Stimulated activated CD4-positive, alpha-beta T cell treated with anti-CD3 and anti-CD28 coated beads, Interleukin-1b, Interleukin-23, amount 100 ng/mL, for 48 hours (primary cell): ENCODE measurements at regions not wholly inside any gene's neighbourhood (a gene's known extent, or its start where the extent isn't known, plus 50 kb on each side); places are given as distances from the start of the nearest gene placed in this dataset.
"Not testable (repeated sequence)": the region's sequence is repeated elsewhere in the genome, so short reads cannot be mapped to it uniquely, and the experiment has no call there.

Experiments used
- DNase-seq: peaks from one replicate; pipeline ENCODE4 v3.0.0-alpha.2; 2020

DNA sequence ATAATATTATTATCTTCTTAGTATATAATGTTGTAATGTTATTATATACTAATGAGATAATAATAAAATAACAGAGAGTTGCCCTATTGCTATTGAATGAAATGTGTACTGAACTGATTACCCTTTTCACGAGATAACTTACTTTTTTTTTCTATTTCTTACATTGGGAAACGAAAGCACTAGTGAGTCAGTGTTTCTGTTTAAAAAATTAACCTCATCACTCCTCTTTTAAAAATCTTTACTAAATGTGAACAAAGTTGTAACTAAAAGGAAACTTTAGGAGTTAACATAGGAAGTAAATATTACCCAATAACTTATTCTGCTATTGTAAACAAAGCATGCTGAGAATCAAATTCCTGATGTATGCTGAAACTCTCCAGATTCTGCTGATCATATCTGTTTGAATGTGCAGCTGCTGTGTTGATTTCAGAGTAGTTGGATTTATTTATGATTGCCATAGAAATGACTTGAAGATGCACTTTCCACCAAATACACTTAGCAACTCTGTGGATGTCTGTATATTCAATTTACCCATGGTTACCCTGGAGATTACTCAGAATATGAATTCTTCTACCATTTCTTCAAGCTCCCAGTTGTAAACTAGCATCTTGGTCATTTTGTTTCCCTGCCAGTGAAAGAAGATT is 523.4 kb downstream of the TENT5A start:
- no peak for DNase-seq

DNA sequence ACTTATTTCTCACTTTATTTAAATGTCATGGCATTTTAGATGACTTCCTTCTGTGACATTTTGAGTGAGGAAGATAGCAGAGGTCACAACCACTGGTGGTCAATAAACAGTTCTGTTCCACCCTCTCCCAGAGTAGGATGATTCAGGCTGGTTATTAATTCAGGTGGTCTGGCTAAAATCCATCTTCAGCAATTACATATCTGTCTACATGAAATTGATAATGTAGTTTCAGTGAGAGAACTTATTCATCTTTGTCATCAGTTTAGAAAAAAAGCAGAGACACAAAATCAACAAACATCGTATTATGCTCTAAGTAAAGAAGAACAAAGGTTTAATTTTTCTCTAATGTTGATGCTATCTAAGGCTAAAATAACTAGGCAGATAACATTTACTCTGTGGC is 525.5 kb downstream of the TENT5A start:
- no peak for DNase-seq

DNA sequence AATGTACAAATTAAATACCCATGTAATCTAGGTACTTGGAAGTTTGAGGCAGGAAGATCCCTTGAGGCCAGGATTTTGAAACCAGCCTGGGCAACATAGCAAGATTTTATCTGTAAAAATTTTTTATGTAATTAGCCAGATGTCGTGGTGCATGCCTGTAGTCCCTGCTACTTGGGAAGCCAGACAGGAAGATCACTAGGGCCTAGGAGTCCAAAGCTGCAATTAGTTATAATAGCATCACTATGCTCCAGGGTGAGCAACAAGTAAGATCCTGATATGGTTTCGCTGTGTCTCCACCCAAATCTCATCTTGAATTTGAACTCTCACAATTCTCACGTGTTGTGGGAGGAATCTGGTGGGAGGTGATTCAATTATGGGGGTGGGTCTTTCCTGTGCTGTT is 535.8 kb downstream of the TENT5A start:
- DNase-seq: no peak

DNA sequence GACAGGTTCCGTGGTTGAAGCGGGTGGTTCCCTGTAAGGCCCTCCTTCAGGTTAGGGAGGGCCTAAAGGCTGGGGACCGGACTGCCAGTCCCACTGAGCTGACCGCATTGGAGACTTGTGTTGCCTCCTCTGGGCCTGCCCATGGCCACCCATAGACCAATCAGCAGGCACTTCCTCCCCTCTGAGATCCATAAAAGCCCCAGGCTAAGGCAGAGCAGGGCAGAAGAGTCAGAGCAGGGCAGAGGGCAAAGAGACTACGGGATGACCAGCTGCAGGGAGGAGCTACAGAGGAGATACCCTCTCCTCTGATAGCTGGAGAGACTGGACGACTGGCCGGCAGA is 537.4 kb downstream of the TENT5A start:
- DNase-seq: no peak

DNA sequence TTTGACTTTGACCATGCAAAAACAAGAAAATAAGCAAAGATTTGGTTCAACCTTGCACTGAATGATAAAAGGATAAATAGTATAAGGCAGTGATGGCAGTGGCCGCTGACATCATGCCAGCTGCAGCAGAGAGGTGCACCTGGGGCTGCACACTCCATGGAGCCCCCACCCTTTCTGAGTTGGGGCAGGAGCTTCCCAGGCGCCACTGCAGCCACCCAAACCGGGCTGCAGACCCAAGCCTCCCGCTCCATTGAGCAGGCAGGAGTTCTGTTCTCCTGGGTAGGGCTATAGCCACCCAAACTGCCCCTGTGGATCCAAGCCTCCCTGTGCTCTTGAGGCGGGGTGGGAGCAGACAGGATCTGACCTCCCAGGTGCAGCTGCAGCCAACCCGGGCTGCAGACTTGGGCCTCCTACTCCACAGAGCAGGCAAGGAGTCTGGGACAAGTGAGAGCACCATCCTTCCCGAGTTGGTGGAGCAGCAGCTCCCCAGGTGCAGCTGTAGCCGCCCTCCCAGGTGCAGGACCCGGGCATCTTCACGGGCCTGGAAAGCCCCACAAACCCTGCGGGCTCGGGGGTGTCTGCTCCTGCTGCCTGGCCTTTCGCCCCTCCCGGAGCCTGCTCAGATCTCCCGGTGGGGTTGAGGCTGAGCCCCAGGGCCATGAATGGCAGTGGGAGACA is 537.9 kb downstream of the TENT5A start:
- no peak for DNase-seq

DNA sequence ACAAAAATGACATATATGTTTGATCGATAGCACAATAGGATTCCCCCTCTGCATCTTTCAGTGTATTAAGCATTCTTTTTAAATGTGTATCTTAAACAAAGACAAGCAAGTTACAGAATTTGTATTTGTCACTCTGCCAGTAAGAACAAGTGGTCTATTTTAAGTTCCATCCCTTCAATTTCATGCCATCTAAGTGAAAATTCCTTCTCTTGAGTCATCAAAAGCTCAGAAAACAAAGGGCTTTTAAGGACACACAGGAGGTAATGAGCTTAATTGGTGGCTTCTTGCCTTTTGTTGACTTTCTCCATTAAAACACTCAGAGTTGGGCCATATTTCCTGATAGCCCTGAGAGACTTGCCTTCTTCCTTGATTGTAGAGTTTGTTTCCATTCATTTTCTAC is 547.8 kb downstream of the TENT5A start:
- no peak for DNase-seq

DNA sequence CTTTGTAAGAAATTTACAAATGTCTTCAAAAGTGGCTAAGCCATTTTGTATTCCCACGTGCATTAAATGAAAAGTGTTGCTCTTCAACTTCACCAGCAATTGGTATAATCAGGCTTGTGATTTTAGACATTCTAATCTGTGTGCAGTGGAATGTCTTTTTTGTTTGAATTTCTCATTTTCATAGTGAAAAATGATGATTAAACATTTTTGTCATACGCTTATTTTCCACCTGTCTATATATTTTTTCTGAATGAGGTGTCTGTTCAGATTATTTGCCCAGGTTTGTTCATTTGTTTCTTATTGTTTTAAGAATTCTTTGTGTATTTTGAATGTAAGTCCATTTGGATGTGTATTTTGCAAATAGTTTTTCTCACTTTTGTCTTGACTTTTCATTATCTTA is 558.1 kb downstream of the TENT5A start:
- DNase-seq: no peak

DNA sequence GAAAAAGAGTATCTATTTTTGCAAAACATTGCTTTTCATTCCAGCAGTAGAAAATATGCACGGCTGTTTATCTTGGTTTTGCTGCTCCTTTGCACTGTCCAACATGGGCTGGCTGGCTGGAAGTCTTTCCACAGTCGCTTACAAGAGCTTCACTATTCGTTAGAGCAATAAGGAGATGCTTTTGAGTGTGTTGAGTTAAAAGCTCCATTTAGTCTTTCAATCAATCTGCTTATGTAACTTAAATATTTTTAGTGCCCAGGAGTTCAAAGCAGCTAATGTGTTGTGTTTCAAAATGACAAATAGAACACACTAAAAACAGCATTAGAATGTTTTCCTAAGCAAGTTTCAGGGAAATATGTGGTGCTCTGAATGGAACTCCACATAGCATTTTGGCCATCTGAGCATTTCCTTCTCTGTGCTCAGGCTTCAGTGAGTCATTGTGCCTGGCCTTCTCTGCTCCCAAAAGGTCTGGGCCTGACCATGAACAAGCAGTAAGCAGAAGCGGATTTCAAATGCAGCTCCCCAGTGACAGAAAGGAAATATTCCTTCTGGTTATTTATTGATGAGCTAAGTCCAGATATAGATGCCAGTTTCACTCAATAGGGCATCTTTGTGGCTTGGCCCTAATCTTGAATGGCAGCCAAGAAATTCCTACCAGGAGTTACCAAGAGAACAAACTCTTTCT is 580.3 kb downstream of the TENT5A start:
- DNase-seq: no peak

DNA sequence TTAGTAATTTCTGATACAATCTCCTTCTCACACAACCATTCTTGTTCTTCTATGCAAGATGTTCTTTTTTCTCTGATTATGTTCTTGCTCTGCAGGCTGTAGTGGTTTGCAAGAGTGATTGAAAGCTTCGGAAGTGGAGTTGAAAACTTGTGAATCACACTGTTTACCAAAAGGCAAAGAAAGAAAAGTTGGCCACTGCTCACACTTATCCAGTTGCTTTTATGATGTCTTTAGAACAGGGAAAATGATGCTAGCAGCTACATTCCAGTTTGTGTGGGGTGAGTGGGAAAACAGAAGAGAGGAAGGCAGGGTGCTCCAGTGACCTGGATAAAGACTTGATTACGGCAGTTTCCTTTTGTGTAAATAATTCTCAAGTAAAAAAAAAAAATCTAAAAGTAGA is 583.3 kb downstream of the TENT5A start:
- DNase-seq: no peak

DNA sequence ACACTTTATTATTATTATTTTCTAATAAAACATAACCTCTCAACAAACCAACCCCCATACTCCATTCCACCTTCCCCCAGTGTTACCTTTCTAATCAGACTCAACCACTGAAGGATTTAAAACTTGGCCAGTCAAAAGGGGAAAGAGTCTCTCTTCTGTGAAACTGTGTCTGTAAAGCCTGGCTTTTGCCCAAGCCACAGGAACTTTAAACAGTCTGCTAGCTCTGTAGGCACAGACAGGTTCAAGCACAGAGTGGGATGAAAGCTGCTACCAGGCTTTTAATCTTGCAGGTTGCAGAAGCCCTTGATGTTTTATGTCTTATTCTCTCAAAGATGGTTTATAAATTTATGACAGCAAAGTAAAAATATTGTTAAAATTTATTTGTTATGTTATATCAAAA is 585.7 kb downstream of the TENT5A start:
- no peak for DNase-seq

DNA sequence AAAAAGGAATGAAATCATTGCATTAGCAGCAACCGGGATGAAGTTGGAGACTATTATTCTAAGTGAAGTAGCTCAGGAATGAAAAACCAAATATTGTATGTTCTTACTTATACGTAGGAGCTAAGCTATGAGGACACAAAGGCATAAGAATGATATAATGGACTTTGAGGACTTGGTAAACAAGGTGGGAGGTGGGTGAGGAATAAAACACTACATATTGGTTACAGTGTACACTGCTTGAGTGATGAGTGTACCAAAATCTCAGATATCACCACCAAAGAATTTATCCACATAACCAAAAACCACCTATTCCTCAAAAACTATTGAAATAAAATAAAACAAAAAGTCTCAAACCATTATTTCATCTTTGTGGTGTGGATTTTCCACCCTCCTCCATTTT is 593.5 kb downstream of the TENT5A start:
- DNase-seq: no peak

DNA sequence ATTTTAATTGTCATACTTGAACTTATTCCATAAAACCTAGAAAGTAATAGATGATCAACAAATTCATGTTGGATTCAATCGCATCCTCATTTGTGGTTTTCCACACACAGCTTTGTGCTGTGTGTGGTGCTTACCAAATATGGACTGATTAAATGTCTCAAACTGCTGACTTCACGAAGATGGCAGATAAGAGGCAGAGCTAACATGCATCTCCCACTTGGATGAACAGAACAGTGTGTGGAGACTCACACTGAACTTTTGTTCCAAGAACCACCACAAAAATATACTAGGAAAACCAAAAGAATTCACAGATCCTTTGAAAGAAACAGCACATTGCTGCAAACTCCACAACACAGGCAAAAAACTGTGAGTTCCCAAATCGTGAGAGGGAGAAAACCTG is 603.7 kb downstream of the TENT5A start:
- no peak for DNase-seq

DNA sequence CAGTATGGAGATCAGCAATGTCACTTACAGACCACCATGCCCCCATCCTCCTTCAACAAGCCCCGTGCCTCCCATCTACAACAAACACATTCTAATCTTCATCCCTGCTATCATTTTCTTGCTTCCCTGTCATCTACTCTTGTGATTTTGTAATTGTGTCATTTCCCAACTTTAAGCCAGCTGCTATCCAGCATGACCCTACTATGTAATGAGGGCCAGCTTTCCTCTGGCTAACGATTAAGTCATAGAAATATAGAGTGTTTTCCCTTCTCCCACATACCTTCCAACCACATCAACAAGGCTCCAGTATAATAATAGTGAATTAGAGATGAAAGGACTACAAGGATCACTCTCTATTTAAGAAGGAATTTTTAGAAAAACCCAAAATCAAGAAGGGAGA is 607.0 kb downstream of the TENT5A start:
- no peak for DNase-seq

DNA sequence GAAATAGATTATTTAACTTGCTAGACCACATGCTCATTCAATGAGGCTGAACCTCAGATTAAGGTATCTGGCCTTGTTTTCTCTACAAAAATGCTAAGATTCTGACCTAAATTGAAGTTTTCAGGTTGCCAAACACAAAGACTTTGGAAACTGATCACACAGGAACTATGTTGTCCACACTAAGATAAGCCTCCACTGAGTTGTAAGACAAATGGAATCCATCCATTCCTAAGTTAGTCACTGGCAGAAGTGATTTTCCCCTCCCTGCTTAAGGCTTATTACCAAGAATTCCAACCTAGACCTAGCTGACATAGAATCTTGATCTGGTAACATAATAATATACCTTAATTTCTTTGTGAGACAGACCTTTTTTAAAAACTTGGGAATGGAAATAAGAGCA is 608.1 kb downstream of the TENT5A start:
- DNase-seq: no peak

DNA sequence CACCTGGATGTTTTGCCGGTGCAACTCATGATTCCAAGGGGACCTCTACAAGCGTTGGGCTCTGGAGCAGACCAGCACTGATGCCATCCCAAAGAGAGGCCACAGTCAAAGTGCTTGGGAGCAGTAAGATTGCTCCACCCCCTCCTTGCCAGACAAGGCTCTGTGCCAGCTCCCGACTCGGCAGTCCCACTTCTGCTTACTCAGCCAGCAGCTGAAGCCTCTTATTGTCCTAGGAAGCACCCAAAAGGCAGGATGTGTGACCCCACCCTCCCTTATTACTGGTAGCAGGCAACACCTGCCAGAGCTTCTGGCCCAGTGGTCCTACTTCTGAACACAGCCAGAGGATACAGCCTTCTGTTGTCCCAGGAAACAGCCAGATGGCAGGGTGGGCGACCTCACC is 614.2 kb downstream of the TENT5A start:
- no peak for DNase-seq

DNA sequence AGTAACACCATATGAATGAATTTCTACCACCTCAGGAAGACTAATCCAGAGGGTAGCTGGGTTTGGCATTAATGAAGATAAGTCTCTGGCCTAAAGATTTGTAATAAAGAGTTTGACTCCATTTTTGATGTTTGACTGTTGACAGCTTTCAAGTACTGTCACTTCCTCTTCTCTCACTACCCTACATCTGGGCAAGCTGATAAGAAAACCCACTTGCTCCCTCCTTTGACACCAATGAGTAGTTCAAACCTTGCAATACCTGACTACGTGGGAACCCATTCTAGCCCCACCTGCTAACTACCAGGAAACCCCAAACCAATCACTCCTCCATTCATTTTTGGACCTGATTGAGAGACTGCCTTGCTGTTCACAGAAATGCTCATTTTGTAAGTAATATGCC is 621.5 kb downstream of the TENT5A start:
- no peak for DNase-seq

DNA sequence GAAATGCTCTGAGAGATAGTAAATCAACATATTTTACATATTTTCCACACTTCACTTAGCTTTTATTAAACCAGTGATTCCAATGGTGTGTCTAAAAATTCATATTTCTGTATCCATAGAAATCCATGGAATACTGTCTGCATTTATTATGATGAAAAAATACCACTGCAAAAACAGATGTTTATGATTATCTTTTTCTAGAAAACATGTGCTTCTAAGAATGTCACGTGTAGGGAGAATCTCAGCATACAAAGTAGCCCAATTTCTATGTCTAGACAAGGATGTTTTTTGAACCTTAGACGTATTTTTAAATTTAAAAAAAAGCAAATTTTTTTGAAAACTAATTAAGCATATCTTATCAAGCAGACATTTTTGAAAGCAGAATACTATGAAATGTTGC is 622.4 kb downstream of the TENT5A start:
- DNase-seq: no peak

DNA sequence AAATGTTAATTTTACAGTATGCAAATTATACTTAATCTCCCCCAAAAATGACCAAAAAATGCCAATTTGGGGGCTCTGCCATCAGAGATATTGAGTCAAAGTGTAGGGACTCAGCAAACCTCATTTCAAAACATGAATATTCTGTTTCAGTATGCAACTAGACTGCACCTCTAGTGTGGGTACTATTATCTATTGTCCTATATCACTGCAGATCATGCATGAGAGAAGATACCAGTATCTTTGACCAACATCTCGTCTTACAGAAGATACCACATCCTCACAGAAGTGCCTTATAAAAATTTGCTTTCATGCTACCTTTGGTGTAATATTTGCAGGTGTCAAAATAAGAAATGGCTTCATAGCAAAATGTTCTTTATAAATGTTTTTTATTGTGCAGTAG is 623.8 kb downstream of the TENT5A start:
- DNase-seq: no peak

DNA sequence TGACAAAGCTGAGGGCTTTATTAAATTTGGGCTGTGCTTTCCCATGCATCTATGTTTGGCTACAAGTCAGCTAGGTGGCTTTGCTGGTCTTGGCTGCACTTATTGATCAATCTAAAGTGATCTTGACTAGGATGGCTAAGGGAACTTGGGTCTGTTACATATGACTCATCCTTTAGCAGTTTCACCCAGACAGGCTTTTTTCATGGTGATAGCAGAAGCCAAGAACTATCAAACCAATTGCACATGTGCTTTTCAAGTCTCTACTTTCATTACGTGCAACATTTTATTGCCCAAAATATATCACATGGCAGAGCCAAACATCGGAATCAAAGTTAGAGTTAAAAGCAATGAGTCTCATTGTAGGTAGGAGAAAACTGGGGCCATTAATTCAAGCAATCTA is 626.3 kb downstream of the TENT5A start:
- DNase-seq: no peak

DNA sequence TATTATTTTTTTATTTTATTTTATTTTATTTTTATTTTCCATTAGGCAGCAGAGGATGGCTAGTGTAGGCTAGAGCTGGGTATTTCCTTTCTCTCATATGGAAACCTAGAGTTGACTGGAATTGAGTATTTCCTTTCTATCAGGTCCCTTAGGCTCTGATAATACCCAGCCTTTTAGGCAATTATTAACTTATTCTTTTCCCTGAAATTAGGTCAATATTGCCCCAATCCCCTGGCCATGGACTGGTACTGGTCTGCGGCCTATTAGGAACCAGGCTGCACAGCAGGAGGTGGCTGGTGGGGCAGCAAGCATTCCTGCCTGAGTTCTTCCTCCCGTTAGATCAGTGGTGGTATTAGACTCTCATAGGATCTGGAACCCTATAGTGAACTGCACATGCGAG is 632.2 kb downstream of the TENT5A start:
- DNase-seq: no peak

DNA sequence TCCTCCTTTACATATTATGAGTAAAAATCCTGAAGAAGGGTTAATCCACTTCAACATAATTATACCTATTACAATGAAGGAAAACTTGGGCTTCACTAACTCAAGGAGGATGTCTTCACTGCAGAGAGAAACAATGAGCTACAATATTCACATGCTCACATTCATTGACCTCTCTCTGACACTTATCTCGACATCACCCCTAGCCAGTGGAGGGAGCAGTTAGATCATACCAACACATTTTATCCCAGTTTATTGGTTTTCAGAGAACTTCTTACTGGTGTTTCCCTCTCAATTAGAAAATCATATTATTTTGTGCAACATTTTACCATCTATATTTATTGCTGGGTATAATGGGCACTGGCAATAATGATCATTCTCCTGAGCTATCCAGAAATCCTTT is 646.5 kb downstream of the TENT5A start:
- DNase-seq: no peak

DNA sequence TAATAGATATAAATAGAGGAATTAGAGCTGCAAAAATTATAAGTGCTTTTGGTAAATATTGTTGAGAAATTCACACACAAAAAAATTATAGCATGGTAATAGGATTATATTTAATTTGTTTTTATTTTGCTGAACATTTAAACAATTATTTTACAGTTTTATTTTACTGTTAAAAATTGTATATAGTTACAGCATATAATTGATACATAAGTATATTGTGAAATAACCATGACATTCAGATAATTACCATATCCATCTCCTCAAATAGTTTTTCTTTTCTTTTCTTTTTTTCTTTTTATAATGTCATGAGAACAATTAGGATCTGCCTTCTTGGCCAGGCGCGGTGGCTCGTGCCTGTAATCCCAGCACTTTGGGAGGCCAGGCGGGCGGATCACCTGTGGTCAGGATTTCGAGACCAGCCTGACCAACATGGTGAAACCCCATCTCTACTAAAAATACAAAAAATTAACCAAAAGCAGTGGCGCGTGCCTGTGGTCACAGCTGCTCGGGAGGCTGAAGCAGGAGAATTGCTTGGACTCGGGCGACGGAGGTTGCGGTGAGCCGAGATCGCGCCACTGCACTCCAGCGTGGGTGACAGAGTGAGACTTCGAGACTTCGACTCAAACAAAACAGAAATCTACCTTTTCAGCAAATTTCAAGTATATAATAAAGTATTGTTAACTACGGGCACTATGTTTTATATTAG is 654.2 kb downstream of the TENT5A start:
- DNase-seq: no peak

DNA sequence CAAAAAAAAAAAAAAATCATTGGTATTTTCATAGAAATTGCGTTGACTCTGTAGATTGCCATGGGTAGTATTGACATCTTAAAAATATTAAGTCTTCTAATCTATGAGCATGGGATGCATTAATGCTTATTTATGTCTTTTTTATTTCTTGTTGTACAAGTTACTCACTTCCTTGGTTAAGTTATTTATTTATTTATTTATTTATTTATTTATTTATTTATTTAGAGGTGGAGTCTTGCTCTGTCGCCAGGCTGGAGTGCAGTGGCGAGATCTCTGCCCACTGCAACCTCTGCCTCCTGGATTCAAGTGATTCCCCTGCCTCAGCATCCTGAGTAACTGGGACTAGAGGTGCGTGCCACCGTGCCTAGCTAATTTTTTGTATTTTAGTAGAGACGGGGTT is 656.0 kb downstream of the TENT5A start:
- not testable (repeated sequence) for DNase-seq

DNA sequence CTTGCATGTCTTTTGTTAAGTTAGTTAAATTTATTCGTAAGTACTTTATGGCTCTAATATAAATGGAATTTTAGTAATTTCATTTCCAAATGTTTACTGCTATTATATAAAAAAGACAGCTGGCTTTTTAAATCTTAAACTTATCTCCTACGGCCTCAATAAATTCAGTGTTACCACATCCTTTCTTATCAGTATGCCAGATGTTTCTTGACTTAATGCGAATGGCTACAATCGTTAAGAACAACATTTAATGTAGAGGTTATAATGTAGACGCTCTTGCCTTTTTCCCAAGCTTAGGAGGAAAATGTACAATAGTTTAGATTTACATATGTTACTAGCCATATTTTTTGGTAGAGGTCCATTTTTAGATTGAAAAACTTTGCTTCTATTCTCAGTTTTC is 659.4 kb downstream of the TENT5A start:
- DNase-seq: no peak
